CD4-positive, alpha-beta T cell (primary cell): ENCODE measurements at regions not wholly inside any gene's neighbourhood (a gene's known extent, or its start where the extent isn't known, plus 50 kb on each side); places are given as distances from the start of the nearest gene placed in this dataset.
"Not testable (repeated sequence)": the region's sequence is repeated elsewhere in the genome, so short reads cannot be mapped to it uniquely, and the experiment has no call there.

Experiments
- ATAC-seq: fragments of 200-7000 bp; cut with Tn5 transposase; one replicate; pipeline ENCODE4 v1.10.0; 2022; ENCODE audit warnings: mild to moderate bottlenecking; ENCODE audit not compliant: poor library complexity
- CTCF ChIA-PET: fragments of 350-600 bp; sonication (Branson Sonifier 250); formaldehyde crosslinking; loops from one replicate; lab custom pipeline; 2021; ENCODE audit warnings: antibody characterized with exemption, inconsistent platforms; lab: Charles Lee
- POLR2A ChIA-PET: fragments of 350-600 bp; sonication (Branson Sonifier 250); formaldehyde crosslinking; loops from one replicate; lab custom pipeline; 2021; ENCODE audit warnings: antibody characterized with exemption, inconsistent platforms; lab: Charles Lee
- DNase-seq, 14 experiments: peaks; one replicate each; pipeline ENCODE4 v3.0.0-alpha.2; 2013 to 2020; ENCODE audit warnings: mixed read lengths in 2 of 14
- H3K27ac ChIP-seq, 2 donors: one replicate each; pipeline versions ENCODE4 v1.5.1 to v1.7.0; 2013; ENCODE audit warnings: low read length in 2 of 2, low read depth in 1 of 2, mild to moderate bottlenecking in 1 of 2
- H3K27me3 ChIP-seq, 2 experiments: 1 replicate in 1 of 2; 2 replicates in 1 of 2; pipeline versions ENCODE4 v1.6.1 to v1.7.0; 2013; ENCODE audit warnings: low read length in 2 of 2, control low read depth in 1 of 2, mild to moderate bottlenecking in 1 of 2, moderate library complexity in 1 of 2; ENCODE audit not compliant: insufficient read depth in 2 of 2, control insufficient read depth in 1 of 2
- H3K36me3 ChIP-seq: one replicate; pipeline ENCODE4 v1.6.1; 2013; ENCODE audit warnings: low read length, control low read depth; ENCODE audit not compliant: insufficient read depth
- H3K4me1 ChIP-seq: one replicate; pipeline ENCODE4 v1.6.1; 2013; ENCODE audit warnings: low read length, control low read depth; ENCODE audit not compliant: insufficient read depth
- H3K4me3 ChIP-seq: one replicate; pipeline ENCODE4 v1.5.1; 2013; ENCODE audit warnings: mild to moderate bottlenecking, low read length, moderate library complexity
- H3K9me3 ChIP-seq, 2 experiments: 1 replicate in 1 of 2; 2 replicates in 1 of 2; pipeline versions ENCODE4 v1.6.1 to v1.7.0; 2013; ENCODE audit warnings: low read length in 2 of 2, mild to moderate bottlenecking in 2 of 2, control low read depth in 1 of 2, moderate library complexity in 1 of 2; ENCODE audit not compliant: control insufficient read depth in 1 of 2, insufficient read depth in 1 of 2
- H3K27ac Mint-ChIP-seq: one replicate; pipeline ENCODE4 v1.8.0; 2020; ENCODE audit warnings: mixed read lengths
- H3K27me3 Mint-ChIP-seq: one replicate; pipeline ENCODE4 v1.8.0; 2021; ENCODE audit warnings: mixed read lengths
- H3K36me3 Mint-ChIP-seq: one replicate; pipeline ENCODE4 v1.8.0; 2021; ENCODE audit warnings: low read depth, mixed read lengths
- H3K4me1 Mint-ChIP-seq: one replicate; pipeline ENCODE4 v1.8.0; 2021; ENCODE audit warnings: low read depth, mixed read lengths
- H3K4me3 Mint-ChIP-seq: one replicate; pipeline ENCODE4 v1.8.0; 2020; ENCODE audit warnings: mild to moderate bottlenecking, mixed read lengths
- H3K9me3 Mint-ChIP-seq: one replicate; pipeline ENCODE4 v1.8.0; 2020; ENCODE audit warnings: mixed read lengths
- CTCF ChIP-seq: fragments of 200-600 bp; IDR thresholded peaks from one replicate; pipeline ENCODE4 v1.8.0; 2022; ENCODE audit warnings: antibody characterized with exemption, mild to moderate bottlenecking
- intact Hi-C, 2 experiments: fragments of 100-400 bp; cut with DNase I in 1 of 2; cut with micrococcal nuclease in 1 of 2; formaldehyde crosslinking; loops; one replicate each; pipeline versions ENCODE4 v1.15.1 to v1.9.0; 2023 to 2025; cut with DNase I, micrococcal nuclease

GRCh38 chr6:170145716-170146115 is 145.2 kb downstream of the DLL1 start:
- H3K27ac Mint-ChIP-seq = peak overlapping the region; percentile 51
- H3K4me3 ChIP-seq, ATAC-seq, intact Hi-C loops, CTCF ChIA-PET, H3K27me3 Mint-ChIP-seq, H3K36me3 Mint-ChIP-seq, H3K9me3 Mint-ChIP-seq, H3K36me3 ChIP-seq, DNase-seq, H3K27ac ChIP-seq, H3K4me3 Mint-ChIP-seq, H3K9me3 ChIP-seq, H3K27me3 ChIP-seq, POLR2A ChIA-PET: not testable (repeated sequence)
- H3K4me1 Mint-ChIP-seq = peaks cover 44% of the 10 kb centered on the region
- H3K4me1 ChIP-seq = peaks cover 48% of the 10 kb centered on the region

DNA sequence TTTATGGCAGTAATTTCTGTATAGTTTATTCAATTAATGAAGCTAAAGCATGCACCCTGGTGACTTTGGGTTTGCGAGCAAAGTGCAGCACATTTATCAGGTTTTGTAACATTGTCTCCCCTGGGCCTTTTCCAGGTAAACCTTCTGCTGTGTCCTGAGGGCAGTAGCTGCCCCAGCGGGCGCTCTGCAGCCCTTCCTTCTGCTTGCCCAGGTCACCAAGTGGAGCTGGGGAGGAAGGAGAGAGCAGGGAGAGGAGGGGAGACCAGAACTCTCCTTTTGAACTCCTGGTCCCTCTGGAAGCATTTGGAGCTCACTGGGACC is 145.6 kb downstream of the DLL1 start:
- intact Hi-C loops = no loop called here
- DNase-seq = no peak
- Histone ChIP-seq H3K9me3 (peaks cover 0 to 9% of the 10 kb centered on the region in 2 experiments), H3K27ac (no peak overlapping the region), H3K27me3 (no peaks in the 10 kb centered on the region), H3K4me3 (no peak overlapping the region), H3K4me1 (peaks cover 46% of the 10 kb centered on the region), H3K36me3 (no peaks in the 10 kb centered on the region)
- no peak for TF ChIP-seq CTCF
- ChIA-PET POLR2A (no interaction called here), CTCF (no interaction called here)
- Mint-ChIP-seq H3K27ac (no peak overlapping the region), H3K4me3 (no peak overlapping the region), H3K27me3 (peaks cover 8% of the 10 kb centered on the region), H3K9me3 (peaks cover 3% of the 10 kb centered on the region), H3K36me3 (no peaks in the 10 kb centered on the region), H3K4me1 (peaks cover 44% of the 10 kb centered on the region)
- no peak for ATAC-seq

GRCh38 chr6:170144571-170145271 is 146.2 kb downstream of the DLL1 start:
- no peak for TF ChIP-seq CTCF
- peaks cover 0 to 10% of the 10 kb centered on the region in 2 experiments for H3K9me3 ChIP-seq
- H3K27ac ChIP-seq = no peak overlapping the region
- peaks cover 46% of the 10 kb centered on the region for H3K4me1 ChIP-seq
- H3K9me3 Mint-ChIP-seq = peaks cover 3% of the 10 kb centered on the region
- POLR2A ChIA-PET = interaction anchor here (1.4 kb wide), 1 partner anchor 55 kb away, joined by 3 read pairs; no protein-coding TSS in a partner anchor
- no peaks in the 10 kb centered on the region for H3K27me3 ChIP-seq
- CTCF ChIA-PET = no interaction called here
- DNase-seq (peak in 1 of 14 experiments; percentile 24), ATAC-seq (no peak)
- intact Hi-C loops = no loop called here
- H3K4me3 ChIP-seq = no peak overlapping the region
- H3K4me3 Mint-ChIP-seq = no peak overlapping the region
- peaks cover 44% of the 10 kb centered on the region for H3K4me1 Mint-ChIP-seq
- peaks cover 8% of the 10 kb centered on the region for H3K27me3 Mint-ChIP-seq
- no peak overlapping the region for H3K27ac Mint-ChIP-seq
- no peaks in the 10 kb centered on the region for H3K36me3 ChIP-seq
- no peaks in the 10 kb centered on the region for H3K36me3 Mint-ChIP-seq
